Erythroblast (primary cell): ENCODE measurements at regions not wholly inside any gene's neighbourhood (a gene's known extent, or its start where the extent isn't known, plus 50 kb on each side); places are given as distances from the start of the nearest gene placed in this dataset.

Experiments
- GATA1 ChIP-seq: IDR thresholded peaks from 2 replicates; pipeline ENCODE4 v1.6.1; 2011; ENCODE audit warnings: low read depth, mild to moderate bottlenecking, control low read depth, low read length, moderate library complexity
- POLR2A ChIP-seq: IDR thresholded peaks from 2 replicates; pipeline ENCODE4 v1.6.1; 2011; ENCODE audit warnings: mild to moderate bottlenecking, low read length

- TF ChIP-seq POLR2A (no peak), GATA1 (no peak)
Measured at GRCh38 chrX:121858867-121859647, 811.6 kb downstream of the GLUD2 start.
